BE2C (cell line): ENCODE measurements at regions not wholly inside any gene's neighbourhood (a gene's known extent, or its start where the extent isn't known, plus 50 kb on each side); places are given as distances from the start of the nearest gene placed in this dataset.
"Not testable (repeated sequence)": the region's sequence is repeated elsewhere in the genome, so short reads cannot be mapped to it uniquely, and the experiment has no call there.

Experiments used
- DNase-seq: peaks from one replicate; pipeline ENCODE4 v3.0.0-alpha.2; 2020
- H3K27me3 ChIP-seq: fragments of 250-450 bp; sonication (Bioruptor Pico); 2 replicates; pipeline ENCODE4 v1.5.1; 2020; ENCODE audit warnings: mild to moderate bottlenecking
- H3K36me3 ChIP-seq: fragments of 250-450 bp; sonication (Bioruptor Pico); 2 replicates; pipeline ENCODE4 v1.5.1; 2020; ENCODE audit warnings: mild to moderate bottlenecking
- H3K4me1 ChIP-seq: fragments of 250-450 bp; sonication (Bioruptor Pico); 2 replicates; pipeline ENCODE4 v1.5.1; 2020
- H3K4me3 ChIP-seq: 2 replicates; pipeline ENCODE4 v1.5.1; 2011; ENCODE audit warnings: low read depth, low read length
- H3K9me3 ChIP-seq: fragments of 250-450 bp; sonication (Bioruptor Pico); 2 replicates; pipeline ENCODE4 v1.5.1; 2020
- TF ChIP-seq, protein P1 (sequence below): IDR thresholded peaks from 2 replicates; pipeline ENCODE4 v1.5.1; 2012; ENCODE audit warnings: mild to moderate bottlenecking, low read depth, low read length

DNA sequence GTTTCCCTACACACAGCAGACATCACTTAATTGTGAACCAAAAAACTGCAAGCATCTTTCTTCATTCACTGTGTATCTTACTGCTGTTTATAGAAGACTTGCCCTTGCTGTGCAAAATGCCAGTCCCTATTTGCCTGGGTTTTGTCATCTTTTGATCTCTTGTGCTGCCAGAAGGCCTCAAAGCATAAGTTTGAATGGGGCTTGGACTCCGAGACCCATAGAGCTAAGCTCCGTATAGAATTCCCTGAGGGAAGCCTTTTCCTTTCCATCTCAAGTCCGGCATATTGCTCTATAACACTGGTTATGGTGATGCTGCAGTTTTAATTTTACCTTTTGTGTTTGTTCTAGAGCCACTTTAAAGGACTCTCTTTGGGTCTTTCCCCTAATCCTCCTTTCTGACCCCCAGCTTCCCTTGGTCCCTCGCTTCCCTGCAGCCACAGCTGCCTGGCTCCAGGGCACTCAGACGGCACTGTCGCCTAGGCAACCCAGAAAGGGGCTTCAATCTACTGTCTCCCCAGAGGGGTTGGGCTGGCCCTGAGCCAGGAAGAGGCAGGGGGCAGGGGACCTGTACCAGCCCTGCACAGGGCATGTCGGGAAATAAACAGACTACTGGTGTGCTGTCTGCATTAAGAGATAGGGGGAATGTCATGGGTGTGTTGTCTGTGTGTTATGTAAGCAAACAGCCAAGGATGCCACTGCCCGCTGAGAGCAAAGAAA is 73.4 kb upstream of the MELK start:
- Histone ChIP-seq H3K4me3 (peak overlapping the region; percentile 46), H3K36me3 (no peaks in the 10 kb centered on the region), H3K9me3 (no peaks in the 10 kb centered on the region), H3K4me1 (peaks cover 28% of the 10 kb centered on the region), H3K27me3 (no peaks in the 10 kb centered on the region)
- TF ChIP-seq, protein P1, sequence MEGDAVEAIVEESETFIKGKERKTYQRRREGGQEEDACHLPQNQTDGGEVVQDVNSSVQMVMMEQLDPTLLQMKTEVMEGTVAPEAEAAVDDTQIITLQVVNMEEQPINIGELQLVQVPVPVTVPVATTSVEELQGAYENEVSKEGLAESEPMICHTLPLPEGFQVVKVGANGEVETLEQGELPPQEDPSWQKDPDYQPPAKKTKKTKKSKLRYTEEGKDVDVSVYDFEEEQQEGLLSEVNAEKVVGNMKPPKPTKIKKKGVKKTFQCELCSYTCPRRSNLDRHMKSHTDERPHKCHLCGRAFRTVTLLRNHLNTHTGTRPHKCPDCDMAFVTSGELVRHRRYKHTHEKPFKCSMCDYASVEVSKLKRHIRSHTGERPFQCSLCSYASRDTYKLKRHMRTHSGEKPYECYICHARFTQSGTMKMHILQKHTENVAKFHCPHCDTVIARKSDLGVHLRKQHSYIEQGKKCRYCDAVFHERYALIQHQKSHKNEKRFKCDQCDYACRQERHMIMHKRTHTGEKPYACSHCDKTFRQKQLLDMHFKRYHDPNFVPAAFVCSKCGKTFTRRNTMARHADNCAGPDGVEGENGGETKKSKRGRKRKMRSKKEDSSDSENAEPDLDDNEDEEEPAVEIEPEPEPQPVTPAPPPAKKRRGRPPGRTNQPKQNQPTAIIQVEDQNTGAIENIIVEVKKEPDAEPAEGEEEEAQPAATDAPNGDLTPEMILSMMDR, result no peak
- peak; percentile 100 for DNase-seq

DNA sequence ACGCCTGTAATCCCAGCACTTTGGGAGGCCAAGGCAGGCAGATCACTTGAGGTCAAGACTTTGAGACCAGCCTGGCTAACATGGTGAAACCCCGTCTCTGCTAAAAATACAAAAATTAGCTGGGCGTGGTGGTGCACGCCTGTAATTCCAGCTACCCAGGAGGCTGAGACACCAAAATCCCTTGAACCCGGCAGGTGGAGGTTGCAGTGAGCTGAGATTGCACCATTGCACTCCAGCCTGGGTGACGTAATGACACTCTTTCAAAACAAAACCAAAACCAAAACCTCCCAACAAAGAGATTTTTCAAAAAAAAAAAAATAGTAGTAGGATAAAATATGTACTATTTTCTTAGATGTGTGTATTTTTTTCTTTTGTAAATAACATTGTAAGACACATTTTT is 79.1 kb upstream of the MELK start:
- not testable (repeated sequence) for H3K4me1 ChIP-seq, DNase-seq, H3K36me3 ChIP-seq, H3K4me3 ChIP-seq, H3K27me3 ChIP-seq, H3K9me3 ChIP-seq

DNA sequence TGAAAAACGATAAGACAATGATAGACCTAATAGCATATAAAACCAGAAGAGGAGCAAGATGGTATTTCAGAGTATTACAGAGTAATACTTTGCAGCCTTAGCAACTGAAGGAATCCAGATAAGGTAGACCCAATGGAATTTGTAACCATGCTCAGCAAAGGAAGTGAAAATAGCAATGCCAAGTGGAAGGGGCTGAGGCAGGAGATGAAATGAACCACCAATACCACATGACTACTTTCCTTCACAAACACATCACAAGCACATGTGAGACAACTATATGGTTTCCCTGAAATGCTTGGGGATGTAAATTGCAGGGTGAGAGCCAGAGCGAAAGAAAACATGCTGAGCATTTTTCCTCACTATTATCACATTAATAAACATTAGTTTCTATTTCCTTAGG is 79.8 kb upstream of the MELK start:
- no peak for DNase-seq
- Histone ChIP-seq H3K4me3 (no peak overlapping the region), H3K4me1 (peaks cover 12% of the 10 kb centered on the region; the same call in 1 of the 2 replicates), H3K9me3 (no peaks in the 10 kb centered on the region), H3K27me3 (no peaks in the 10 kb centered on the region), H3K36me3 (no peaks in the 10 kb centered on the region)
- TF ChIP-seq, protein P1, result no peak

DNA sequence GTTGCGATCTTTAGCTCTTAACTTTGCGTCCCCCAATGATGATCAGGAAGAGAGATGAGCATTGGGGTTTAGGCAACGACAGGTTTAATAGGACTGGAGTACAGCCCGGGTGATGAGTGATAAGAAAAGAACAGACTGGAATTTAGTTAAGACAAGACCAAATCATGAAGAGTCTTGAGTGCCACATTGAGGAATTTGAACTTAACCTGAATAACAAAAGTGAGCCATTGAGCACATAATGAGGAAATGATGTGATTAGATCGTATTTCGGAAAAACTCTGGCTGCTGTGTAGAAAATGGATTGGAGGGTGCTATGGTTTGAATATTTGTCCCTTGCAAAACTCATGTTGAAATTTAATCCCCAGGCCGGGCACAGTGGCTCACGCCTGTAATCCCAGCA is 83.2 kb upstream of the MELK start:
- no peaks in the 10 kb centered on the region for H3K27me3 ChIP-seq
- TF ChIP-seq, protein P1, result no peak
- no peaks in the 10 kb centered on the region for H3K36me3 ChIP-seq
- no peak overlapping the region for H3K4me3 ChIP-seq
- no peak for DNase-seq
- 0 out of 2 replicates have a peak, but pooled peaks cover 6% of the 10 kb centered on the region for H3K4me1 ChIP-seq
- H3K9me3 ChIP-seq, result no peaks in the 10 kb centered on the region

DNA sequence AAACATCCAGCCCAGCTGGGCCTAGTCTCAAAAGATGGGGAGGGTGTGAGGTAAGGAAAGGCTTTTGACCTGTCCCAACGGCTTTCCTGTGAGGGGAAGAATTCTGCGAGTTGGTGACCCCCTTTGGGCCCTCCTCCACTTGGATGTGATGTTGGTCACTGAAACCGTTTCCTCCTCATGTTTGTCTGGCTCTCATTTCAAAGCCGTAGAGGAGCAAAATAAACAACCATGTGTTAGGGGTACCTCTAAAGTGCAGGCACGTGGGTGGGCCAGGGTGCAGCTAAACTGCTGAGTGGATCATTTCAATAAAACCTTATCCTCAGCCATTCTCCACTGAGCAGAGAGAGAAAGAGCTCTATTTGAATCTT is 84.3 kb upstream of the MELK start:
- TF ChIP-seq, protein P1, result no peak
- Histone ChIP-seq H3K4me3 (peak overlapping the region; percentile 56), H3K9me3 (no peaks in the 10 kb centered on the region), H3K4me1 (0 out of 2 replicates have a peak, but pooled peaks cover 6% of the 10 kb centered on the region), H3K36me3 (no peaks in the 10 kb centered on the region), H3K27me3 (no peaks in the 10 kb centered on the region)
- no peak for DNase-seq

DNA sequence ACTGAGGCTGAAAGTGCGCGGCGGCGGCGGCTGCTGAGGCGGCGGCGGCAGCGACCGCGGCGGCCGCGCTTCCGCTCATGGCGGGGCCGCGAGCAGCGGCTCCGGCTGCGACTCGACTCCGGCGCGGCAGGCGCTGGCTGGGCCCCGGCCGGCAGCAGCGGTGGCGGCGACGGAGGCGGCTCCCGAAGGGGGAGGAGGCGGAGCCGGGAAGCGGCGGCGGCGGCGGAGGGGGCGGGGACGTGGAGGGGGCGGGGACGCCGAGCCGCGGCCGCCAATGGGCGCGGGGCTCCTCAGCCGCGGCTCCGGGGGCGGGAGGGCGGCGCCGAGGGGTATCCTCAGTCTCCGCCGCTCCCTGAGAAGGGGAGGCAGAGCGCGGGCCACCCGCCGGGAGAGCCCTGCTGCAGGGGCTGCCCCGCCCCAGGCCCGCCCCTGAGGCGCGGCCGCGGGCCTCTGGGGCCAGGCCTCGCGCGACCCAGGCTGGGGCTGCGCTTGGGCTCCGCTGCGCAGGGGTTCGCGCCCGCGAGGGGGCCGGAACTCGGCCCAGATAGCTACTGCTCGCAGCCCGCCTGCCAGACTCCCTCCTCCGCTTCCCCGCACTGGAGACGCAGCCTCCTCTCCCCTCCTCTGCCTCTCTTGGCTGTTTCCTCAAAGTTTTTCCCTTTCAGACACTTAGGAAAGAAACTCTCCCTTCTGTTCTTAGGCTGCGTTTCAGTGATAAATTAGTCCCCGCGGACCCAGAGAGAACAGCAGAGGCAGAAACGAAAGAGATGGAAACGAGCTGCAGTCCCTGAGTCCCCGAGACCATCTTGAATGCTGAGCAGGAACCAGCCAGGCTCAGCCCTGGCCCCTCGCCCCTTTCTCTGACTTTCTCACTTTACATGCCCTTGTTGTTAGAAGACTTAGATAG is 85.0 kb upstream of the MELK start:
- H3K9me3 ChIP-seq, result no peaks in the 10 kb centered on the region
- no peaks in the 10 kb centered on the region for H3K36me3 ChIP-seq
- TF ChIP-seq, protein P1, result no peak
- no peaks in the 10 kb centered on the region for H3K27me3 ChIP-seq
- H3K4me1 ChIP-seq, result 0 out of 2 replicates have a peak, but pooled peaks cover 6% of the 10 kb centered on the region
- H3K4me3 ChIP-seq, result peak overlapping the region; percentile 56
- peak; percentile 96 for DNase-seq
